ENCODE measurements at regions not wholly inside any gene's neighbourhood (a gene's known extent, or its start where the extent isn't known, plus 50 kb on each side); places are given as distances from the start of the nearest gene placed in this dataset.

GRCh38 chr2:35184471-35184870 is 1171.1 kb upstream of the CRIM1 start:
- no peak for TF ChIP-seq BCL6B (tag by site-specific recombination; IDR thresholded peaks at IDR 0.05)
- no peak for TF ChIP-seq CTCF (tag by site-specific recombination; IDR thresholded peaks at IDR 0.05)
- TF ChIP-seq ZNF202 (tag by site-specific recombination; IDR thresholded peaks at IDR 0.05; ENCODE audit: borderline replicate concordance), result no peak

Measured in HEK293 (cell line).